Endothelial cell (in vitro differentiated cells): ENCODE measurements at regions not wholly inside any gene's neighbourhood (a gene's known extent, or its start where the extent isn't known, plus 50 kb on each side); places are given as distances from the start of the nearest gene placed in this dataset.

Experiments
- DNase-seq: peaks from one replicate; pipeline ENCODE4 v3.0.0; 2021; ENCODE audit warnings: low spot score
- H3K27ac Mint-ChIP-seq: one replicate; pipeline ENCODE4 v1.8.0; 2021; ENCODE audit warnings: mixed read lengths, inconsistent platforms; ENCODE audit not compliant: unreplicated experiment
- H3K27me3 Mint-ChIP-seq: one replicate; pipeline ENCODE4 v1.8.0; 2021; ENCODE audit warnings: mild to moderate bottlenecking, moderate library complexity, mixed read lengths, inconsistent platforms; ENCODE audit not compliant: unreplicated experiment
- H3K36me3 Mint-ChIP-seq: one replicate; pipeline ENCODE4 v1.8.0; 2021; ENCODE audit warnings: mild to moderate bottlenecking, low read depth, mixed read lengths, inconsistent platforms; ENCODE audit not compliant: unreplicated experiment
- H3K4me1 Mint-ChIP-seq: one replicate; pipeline ENCODE4 v1.8.0; 2021; ENCODE audit warnings: mild to moderate bottlenecking, mixed read lengths, inconsistent platforms; ENCODE audit not compliant: unreplicated experiment
- H3K4me3 Mint-ChIP-seq: one replicate; pipeline ENCODE4 v1.8.0; 2021; ENCODE audit warnings: mild to moderate bottlenecking, mixed read lengths, inconsistent platforms; ENCODE audit not compliant: unreplicated experiment
- H3K9me3 Mint-ChIP-seq: one replicate; pipeline ENCODE4 v1.8.0; 2021; ENCODE audit warnings: mixed read lengths, inconsistent platforms; ENCODE audit not compliant: unreplicated experiment
- CTCF ChIP-seq: fragments of 200-600 bp; sonication (generic); IDR thresholded peaks from one replicate; pipeline ENCODE4 v1.5.0; 2021; ENCODE audit warnings: antibody characterized with exemption; ENCODE audit not compliant: unreplicated experiment

GRCh38 chrX:42025861-42026260, 102.5 kb upstream of the CASK start:
- no peak for TF ChIP-seq CTCF
- H3K36me3 Mint-ChIP-seq: no peaks in the 10 kb centered on the region
- no peak overlapping the region for H3K27ac Mint-ChIP-seq
- DNase-seq: no peak
- no peak overlapping the region for H3K4me3 Mint-ChIP-seq
- peaks cover 2% of the 10 kb centered on the region for H3K27me3 Mint-ChIP-seq
- H3K4me1 Mint-ChIP-seq: peaks cover 14% of the 10 kb centered on the region
- no peaks in the 10 kb centered on the region for H3K9me3 Mint-ChIP-seq

GRCh38 chrX:42023122-42023521, 99.8 kb upstream of the CASK start:
- H3K27ac Mint-ChIP-seq: no peak overlapping the region
- H3K36me3 Mint-ChIP-seq: no peaks in the 10 kb centered on the region
- no peak overlapping the region for H3K4me3 Mint-ChIP-seq
- no peaks in the 10 kb centered on the region for H3K9me3 Mint-ChIP-seq
- TF ChIP-seq CTCF: no peak
- DNase-seq: no peak
- peaks cover 18% of the 10 kb centered on the region for H3K4me1 Mint-ChIP-seq
- H3K27me3 Mint-ChIP-seq: no peaks in the 10 kb centered on the region

DNA sequence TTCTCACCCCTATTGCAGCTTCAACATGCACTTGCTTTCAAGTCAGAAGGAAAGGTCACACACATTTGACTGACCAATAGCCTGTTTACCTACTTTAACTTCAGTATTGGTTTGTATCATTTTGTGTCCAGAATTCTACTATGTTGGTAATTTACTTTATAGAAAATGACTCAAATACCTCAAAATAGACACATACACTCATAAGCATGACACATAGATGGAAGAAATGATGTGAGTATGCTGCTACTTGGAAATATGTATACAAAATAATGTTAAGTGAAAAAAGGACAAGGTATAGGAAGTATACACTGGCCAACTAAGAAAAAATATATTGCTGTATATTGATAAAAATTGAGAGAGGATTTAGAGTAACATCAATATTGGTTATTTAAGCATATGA, 98.8 kb upstream of the CASK start:
- Mint-ChIP-seq H3K4me3 (no peak overlapping the region), H3K27ac (no peak overlapping the region), H3K27me3 (no peaks in the 10 kb centered on the region), H3K36me3 (no peaks in the 10 kb centered on the region), H3K4me1 (peaks cover 18% of the 10 kb centered on the region), H3K9me3 (no peaks in the 10 kb centered on the region)
- DNase-seq: no peak
- no peak for TF ChIP-seq CTCF

DNA sequence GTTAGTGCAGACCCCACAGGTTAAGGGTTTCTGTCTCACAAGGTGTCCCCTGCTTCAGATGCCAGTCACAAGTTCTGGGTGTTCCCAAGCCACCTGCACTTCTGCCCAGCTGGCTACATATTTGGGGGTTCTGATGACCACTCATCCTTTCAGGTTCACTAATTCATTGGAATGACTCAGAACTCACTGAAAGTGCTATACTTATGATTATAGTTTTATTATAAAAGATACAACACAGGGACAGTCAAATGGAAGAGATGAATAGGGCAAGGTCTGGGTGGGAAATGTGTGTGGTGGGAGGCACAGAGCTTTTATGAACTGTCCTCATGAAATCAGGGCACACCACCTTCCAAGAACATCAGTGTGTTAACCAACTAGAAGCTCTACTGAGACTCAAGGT, 97.7 kb upstream of the CASK start:
- no peak overlapping the region for H3K4me3 Mint-ChIP-seq
- H3K36me3 Mint-ChIP-seq: no peaks in the 10 kb centered on the region
- no peak for TF ChIP-seq CTCF
- H3K9me3 Mint-ChIP-seq: no peaks in the 10 kb centered on the region
- H3K27ac Mint-ChIP-seq: no peak overlapping the region
- H3K4me1 Mint-ChIP-seq: peaks cover 11% of the 10 kb centered on the region
- no peaks in the 10 kb centered on the region for H3K27me3 Mint-ChIP-seq
- no peak for DNase-seq

- no peak for DNase-seq
- H3K36me3 Mint-ChIP-seq: no peaks in the 10 kb centered on the region
- H3K27me3 Mint-ChIP-seq: no peaks in the 10 kb centered on the region
- H3K9me3 Mint-ChIP-seq: no peaks in the 10 kb centered on the region
- TF ChIP-seq CTCF: no peak
- H3K4me1 Mint-ChIP-seq: peaks cover 4% of the 10 kb centered on the region
- no peak overlapping the region for H3K4me3 Mint-ChIP-seq
- no peak overlapping the region for H3K27ac Mint-ChIP-seq
Observed at GRCh38 chrX:42020225-42020624, 96.9 kb upstream of the CASK start.
